HG03196 (cell line): ENCODE measurements at regions not wholly inside any gene's neighbourhood (a gene's known extent, or its start where the extent isn't known, plus 50 kb on each side); places are given as distances from the start of the nearest gene placed in this dataset.

Experiments used
- ATAC-seq: cut with Tn5 transposase; IDR thresholded peaks from one replicate; pipeline ENCODE4 v1.9.1; 2021; ENCODE audit not compliant: unreplicated experiment

DNA sequence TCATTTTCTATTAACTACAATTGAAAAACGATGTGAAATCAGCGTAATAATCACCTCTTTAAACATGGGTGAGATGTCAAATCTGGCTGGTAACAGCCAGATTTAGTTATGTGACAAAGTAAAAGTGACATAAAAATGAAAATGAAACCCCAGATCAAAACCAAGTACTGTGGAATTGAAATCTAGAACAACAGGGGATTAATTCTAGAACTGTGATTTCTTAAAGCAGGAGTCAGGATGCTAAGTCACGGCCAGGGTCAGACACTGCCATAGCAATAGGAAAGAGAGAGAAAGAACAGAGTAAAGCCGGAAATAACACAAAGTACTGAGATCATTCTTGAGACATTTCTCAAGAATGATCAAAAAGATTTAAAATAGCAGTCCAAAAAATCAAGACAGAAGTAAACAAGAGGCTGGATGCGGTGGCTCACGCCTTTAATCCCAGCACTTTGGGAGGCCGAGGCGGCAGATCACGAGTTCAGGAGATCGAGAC is 1183.7 kb upstream of the NXPH2 start:
- ATAC-seq = no peak

DNA sequence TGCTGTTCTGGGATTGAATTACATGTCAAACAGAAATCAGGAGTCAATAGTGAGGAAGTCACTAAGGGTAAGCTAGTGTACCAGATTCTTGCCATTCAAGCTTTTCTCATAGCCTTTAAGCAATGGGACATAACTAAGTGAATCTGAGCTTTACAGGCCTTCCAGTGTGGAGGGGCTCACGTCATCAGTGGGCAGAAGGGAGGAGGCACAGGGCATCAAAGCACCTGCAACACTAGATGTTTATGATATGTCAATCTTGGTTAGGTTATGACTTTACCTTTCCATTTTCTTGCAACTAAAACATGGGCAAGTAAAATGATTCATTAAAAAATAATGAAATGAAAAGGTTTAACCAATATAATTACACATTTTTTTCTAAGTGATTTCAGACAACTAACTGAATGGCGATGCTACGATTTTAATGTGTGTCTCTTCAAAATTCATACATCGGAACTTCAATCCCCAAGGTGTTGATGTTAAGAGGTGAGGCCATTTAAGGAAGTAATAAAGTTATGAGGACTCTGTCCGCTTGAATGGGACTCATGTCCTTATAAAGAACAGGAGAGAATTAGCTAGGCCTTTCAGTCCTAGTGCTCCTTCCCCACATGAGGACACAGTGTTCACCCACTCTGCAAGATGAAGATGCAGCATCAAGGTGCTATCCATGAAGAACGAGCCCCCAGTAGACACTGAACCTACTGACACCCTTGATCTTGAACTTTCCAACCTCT is 1169.2 kb upstream of the NXPH2 start:
- no peak for ATAC-seq

DNA sequence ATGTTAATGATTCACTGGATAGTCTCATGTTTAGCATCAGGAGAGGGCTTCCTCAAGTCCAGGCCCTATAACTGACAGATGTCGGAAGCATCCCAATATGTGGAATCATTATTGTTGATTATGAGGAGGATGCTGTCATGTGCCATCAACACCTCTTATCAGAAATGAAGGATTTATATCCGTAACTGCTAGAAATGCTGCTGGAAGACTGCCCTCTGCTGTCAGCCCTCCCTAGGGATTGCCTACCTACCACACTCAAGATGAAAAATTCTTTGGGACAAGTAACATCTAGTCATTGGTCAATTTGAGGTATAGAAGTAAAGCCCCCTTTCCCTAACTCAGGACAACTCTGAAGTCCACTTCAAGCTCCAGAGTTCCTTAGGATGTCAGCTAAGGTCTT is 1166.5 kb upstream of the NXPH2 start:
- ATAC-seq = no peak

DNA sequence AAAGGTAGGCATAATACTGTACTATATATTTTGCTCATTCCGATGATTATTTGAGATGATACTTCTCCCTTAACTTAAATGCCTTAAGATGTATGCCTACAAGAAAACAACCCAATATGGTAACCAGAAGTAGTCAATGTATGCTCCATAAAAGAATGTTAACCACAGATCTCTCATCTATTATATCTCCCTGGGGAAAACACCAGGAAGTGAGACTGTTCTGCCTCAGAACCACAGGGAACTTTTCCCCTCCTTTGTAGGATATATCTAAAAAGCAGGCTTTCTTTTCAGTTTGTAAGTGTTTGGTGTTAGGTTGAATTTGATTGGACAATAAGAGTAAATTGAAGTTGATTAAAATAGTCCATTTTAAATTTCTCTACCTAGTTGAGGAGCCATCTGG is 1160.5 kb upstream of the NXPH2 start:
- no peak for ATAC-seq

DNA sequence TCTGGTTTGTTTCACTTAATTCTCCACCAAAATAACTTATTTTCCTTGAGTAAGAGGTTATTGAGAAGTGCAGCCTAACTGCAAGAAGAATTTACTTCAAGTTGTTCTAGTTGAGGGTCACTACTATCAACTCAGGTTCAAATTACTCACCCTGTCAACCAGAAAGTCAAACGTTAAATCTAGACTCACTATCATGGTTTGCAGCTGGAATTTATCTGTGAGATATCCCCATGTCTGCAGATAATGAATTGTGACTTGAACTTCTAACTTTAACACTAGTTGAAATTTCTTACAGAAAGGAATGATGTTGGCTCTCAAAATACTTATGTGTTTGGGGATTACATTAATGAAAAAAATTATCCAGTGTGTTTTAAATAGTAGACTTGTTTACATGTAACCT is 1145.7 kb upstream of the NXPH2 start:
- ATAC-seq = no peak

DNA sequence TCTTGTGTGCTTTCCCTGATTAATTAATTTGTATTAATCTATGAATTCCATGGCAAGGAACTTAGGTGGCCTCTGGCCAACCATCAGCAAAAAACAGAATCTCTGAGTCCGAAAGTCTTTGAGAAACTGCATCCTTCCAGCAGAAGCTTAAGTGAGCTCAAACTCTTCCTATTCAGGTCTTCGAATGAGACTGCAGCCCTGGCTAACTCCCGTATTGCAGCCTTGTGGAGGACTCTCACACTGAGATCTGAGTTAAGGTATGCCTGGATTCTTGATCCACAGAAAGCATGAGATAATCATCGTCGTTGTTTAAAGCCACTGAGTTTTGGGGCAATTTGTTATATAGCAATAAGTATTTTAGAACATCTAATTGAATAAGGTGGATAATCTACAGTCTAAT is 1143.9 kb upstream of the NXPH2 start:
- no peak for ATAC-seq

DNA sequence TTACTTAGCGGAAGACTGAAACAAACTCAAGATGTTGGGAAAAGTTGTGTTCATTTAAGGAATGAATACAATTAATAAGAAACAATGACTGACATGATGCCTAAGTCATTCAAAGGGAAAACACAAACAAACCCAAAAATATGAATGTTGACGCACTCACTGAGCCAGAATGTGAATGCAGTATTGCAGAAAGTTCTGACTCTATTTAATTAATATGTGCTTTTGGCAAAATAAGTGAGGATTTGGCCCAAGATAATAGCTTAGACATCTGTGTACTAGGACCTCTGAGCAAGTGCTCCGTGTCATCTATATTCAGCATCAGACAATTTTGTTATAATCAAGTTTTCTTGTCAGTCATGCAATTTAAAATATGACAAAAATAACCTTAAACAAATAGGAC is 1138.8 kb upstream of the NXPH2 start:
- ATAC-seq = no peak

DNA sequence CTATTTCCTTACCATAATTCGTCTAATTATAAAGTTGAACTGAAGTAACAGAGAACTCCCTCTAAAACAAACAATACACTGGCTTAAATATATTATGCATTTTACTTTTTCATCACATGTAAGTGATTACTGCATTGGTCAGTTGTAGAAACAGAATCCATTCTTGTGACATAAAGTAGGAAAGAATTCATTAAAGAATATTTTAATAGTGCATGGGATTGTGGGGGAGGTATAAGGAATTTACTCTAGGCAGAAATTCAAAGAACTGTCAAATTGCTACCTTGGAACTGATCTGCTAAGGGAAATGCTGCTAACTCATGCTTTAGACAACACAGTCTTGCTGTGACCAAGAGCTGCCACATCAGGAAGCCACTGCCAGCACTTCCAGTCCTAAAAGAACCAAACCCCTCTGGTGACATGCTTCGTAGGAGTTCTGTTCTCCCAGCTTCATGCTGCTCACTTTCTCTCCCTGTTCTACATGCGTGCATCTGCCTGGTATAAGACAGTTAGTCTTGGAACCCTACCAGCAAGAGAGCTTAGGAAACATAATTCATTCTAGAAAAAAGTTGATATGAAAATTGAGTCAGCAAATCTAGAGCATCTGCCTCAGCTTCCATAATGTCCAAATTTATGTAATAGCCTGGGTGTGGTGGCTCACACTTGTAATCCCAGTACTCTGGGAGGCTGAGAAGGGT is 1137.6 kb upstream of the NXPH2 start:
- no peak for ATAC-seq

DNA sequence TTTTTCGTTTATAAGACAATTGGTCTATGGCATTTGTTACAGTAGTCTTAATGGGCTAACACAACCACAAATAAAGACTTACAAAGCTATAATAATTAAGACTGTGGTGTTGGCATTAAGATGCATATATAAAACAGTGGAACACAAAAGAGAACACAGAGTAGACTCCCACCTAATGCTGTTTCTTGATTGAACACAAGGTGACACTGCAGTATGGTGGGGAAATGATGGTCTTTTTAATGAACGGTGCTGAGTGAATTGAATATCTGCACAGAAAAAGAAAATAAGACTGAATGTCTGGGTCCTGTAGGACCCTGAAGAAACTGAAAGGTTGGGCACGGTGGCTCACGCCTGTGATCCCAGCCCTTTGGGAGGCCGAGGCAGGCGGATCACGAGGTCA is 1136.6 kb upstream of the NXPH2 start:
- ATAC-seq = no peak

DNA sequence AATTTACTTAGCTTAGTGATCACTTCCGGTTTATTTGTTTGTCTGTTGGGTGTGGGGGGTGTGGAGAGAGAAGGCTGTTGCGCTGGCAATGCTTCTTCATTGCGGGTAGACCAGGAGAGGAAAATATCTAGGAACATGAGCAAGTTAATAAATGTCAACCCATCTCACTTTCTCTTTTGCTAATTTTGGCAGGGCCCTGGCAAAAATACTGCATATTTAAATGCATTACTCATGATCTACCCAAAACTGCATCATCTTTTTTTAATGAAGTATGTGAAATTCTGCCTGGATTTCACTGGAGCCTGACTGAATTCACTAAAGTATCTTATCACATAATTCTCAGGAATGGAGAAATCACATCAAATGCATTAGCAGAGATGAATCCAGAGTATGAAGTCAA is 1131.0 kb upstream of the NXPH2 start:
- ATAC-seq = no peak

DNA sequence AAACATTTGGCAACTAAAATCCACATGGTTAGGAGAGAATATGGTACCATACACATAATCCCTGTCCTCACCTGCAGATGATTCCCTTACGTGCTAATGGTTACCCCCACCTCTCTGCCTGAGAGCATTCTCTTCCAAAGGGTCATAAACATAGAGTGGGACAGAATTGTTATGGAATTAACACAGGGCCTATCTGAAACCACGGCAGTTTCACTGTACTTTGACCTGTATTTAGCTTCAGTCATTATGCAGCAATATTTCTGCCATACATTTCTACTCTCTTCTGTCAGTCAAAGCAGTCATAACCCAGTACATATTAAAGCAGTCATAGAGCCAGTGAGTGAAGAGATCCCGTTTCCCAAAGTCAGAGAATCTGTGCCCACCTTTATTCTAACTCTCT is 1128.9 kb upstream of the NXPH2 start:
- no peak for ATAC-seq

DNA sequence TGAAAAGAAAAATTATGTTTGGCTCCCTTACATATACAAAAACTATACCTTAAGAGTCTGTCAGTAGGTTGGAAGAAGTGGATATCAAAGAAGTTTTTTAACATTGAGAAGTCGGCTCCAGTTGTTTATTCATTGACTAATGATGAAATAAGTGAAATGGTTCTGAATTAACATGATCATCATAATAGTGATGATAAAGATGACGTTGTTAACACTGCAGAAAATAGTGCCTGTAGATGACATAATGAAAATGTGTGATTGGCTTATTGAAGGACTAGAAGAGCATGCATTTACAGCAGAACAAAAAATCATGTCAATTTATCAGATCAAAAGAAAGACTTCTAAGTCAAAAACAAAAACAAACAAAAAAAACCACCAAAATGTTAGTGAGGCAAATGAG is 1125.4 kb upstream of the NXPH2 start:
- no peak for ATAC-seq

DNA sequence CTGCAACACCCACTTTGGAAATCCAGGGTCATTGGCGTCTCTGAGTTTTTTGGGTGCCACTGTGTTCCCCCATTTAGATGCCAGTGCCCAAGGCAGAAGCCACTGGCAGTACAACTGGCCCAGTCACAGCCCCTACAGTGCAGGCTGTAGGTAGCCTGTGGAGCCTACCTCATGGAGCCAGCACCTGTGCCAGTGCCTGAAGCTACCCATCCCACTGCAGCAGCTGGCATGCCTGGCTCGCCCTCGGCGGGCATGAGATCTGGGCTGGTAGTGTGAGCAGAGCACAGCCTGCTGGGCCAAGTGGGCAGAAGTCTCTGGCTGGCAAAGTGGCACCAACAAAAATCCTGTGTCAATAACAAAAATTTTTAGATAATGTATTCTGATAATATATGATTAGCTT is 1111.4 kb upstream of the NXPH2 start:
- ATAC-seq = no peak

DNA sequence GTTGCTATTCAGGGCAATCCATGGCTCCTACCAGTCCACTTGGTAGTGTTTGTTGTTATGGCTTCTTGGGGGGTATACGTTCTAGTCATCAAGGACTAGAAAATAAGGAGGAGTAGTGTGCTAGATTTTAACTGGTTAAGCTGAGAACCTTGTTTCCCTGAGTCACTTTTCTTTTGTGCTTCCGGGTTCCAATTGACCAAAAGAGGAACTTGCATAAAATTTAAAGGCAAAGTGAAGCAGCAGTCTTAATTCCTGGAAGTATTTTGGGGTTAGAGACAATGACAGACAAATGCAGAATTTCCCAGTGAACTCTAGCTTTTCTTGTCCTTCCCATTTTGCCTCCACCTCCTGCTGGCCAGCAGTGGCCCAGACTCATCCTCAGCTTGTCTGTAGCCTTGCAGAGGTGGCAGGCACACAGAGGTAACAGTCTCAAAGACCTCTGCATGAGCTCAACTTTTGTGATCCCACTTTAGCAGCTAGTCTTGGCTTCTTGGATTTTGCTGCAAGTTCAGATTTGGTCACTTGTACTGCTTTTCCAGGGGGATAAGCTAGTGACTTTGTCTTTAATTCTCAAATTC is 1105.8 kb upstream of the NXPH2 start:
- ATAC-seq = no peak

DNA sequence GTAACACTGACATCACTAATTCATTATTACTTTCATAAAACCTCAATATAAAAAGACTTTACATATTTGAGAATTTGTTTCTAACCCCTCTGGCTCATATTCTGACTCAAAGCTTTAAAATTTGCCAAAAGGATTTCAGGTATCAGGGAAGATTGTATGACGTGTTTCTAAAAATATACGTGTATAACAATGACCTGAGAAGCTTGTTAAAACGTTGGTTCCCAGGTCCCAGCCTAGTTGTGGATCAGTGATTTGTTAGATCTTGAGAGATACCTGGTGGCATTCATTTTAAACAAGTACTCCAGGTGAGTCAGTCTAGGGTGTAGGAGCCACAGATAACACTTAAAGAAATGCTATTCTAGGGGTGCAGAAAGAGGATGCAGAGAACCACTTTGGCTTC is 1096.8 kb upstream of the NXPH2 start:
- no peak for ATAC-seq

DNA sequence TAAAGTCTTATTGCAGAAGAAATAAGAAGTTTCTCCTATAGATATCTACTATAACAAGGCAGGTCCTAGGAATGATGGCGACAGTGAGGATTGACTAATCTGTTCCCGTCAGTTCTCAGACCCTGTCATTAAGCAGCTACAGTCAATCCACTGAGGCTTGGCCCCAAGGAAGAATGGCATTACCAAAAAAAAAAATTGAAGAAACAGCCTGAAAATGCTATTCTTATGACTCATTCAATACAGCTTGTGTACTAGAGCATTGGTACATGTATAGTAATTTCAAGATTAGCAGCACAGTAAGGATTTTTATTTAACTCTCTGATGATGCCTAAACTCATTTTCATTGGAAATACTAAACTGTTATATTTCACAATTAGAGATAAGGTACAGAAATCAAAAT is 1096.1 kb upstream of the NXPH2 start:
- ATAC-seq = no peak

DNA sequence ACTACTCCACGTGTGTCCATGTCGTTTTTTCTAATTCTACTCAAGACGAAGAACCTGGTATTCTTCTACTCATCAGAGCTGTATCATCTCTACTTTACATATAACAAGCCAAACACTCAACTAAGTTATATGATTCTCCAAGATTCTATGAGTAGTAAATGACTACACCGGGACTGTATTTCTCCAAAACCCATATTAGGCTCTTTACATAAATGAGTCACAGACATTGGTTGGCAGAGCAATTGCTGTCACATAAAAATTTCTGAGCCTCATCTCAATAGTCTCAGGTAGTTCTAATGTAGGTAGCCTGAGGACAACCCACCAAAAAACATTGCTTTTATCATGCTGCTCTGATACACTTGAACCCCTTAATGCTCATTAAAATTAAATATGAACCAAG is 1092.3 kb upstream of the NXPH2 start:
- no peak for ATAC-seq

DNA sequence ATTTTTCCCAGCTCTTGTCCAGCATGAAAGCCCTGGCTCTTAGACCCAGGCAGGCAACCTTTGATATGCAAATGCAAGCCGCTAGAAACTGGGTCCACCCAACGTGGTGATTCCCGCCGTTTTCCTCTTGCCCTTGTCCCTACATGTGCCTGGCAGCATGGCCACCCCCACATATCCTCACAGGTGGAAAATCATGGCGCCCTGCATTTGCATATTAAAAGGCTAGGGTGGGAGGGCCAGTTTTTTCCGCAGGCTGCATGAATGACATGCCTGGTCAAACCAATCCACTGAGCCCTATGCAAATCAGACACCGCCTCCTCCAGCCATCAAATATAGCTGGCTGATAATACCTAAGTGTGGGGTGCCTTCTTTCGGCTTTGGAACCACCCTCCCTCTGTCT is 1091.8 kb upstream of the NXPH2 start:
- ATAC-seq = no peak

DNA sequence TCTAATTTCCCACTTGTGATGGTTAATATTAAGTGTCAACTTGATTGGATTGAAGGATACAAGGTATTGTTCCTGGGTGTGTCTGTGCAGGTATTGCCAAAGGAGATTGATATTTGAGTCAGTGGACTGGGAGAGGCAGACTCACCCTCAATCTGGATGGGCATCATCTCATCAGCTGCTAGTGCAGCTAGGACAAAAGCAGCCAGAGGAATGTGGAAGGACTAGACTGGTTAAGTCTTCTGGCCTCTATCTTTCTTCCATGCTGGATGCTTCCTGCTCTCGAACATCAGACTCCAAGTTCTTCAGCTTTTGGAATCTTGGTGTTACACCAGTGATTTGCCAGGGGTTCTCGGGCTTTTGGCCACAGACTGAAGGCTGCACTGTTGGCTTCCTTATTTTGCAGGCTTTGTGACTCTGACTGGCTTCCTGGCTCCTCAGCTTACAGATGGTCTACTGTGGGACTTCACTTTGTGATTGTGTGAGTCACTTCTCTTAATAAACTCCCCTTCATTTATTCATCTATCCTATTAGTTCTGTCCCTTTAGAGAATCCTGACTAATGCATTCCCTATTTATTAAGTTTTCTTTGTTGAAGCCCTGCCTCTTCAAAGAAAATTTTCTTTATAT is 1087.5 kb upstream of the NXPH2 start:
- ATAC-seq = no peak

DNA sequence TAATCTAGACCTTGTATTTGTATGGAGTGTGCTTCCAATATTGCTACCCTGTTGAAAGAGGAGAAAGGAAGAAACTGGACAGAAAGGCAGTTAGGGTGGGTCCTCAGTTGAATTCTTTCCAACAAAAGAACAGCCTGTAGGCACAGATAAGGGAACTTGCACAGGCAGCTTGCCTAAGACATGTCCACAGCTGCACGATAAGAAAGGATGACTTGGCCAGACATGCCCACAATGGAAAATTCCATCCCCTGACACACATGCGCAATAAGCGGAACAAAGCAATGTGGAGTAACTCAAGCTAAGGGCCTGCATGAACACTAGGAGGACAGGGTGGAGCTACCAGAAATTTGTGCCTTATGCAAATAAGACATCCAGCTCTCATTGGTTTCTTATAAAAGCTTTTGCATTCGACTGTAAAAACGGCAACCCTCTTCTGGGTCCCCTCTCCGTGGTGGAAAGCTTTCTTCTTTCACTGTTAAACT is 1084.7 kb upstream of the NXPH2 start:
- ATAC-seq = no peak

DNA sequence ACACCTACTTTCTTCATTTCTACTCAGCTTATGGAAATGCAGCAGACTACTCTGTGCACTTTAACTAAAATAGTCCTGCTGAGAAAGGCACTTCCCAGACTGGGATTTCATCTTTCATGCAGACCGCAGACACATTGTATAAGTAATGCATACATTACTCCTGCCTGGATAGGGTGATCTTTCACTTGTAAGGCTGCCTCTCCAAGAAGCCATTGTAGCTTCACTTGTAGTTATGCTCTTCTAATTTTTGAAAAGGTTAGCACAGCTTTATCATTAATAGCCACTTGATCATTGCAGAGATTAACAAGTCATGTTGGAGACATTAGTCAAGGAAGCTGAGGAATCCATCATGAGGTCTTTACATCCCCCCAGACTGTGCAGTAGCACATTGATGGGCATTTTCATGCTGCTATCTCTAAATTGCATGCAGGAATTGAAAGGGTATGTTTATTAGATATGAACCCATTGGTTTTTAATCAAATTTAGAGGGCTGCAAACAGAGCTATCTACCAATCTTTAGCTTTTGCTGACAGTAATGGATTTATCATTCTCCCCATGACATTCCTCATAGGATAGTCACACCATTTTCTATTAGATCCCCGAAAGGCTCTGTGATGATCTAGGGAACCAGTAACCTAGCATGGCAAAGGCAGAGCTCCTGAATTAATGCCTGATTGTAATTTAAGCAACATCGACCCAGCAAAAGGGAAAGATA is 1074.7 kb upstream of the NXPH2 start:
- no peak for ATAC-seq
